GM12878 (cell line): ENCODE measurements at regions not wholly inside any gene's neighbourhood (a gene's known extent, or its start where the extent isn't known, plus 50 kb on each side); places are given as distances from the start of the nearest gene placed in this dataset.

Source experiments
- ATAC-seq: fragments of 200-7000 bp; cut with Tn5 transposase; 3 replicates; pipeline ENCODE4 v1.9.1; 2020; ENCODE audit warnings: mild to moderate bottlenecking, moderate library complexity
- BruUV-seq: library from RNA; stranded (reverse); fragments of 400-500 nt; replicated peaks from 2 replicates; lab custom pipeline; 2021; lab: Mats Ljungman, UMichigan
- CTCF ChIA-PET: fragments of 300-600 bp; sonication (Branson Sonifier 250); formaldehyde crosslinking; extraction: SDS; loops from one replicate; lab custom pipeline; 2021; ENCODE audit warnings: inconsistent platforms; lab: Yijun Ruan, JAX
- POLR2A ChIA-PET: fragments of 350-600 bp; formaldehyde crosslinking; extraction: SDS; loops from one replicate; lab custom pipeline; 2021; ENCODE audit warnings: inconsistent platforms; lab: Charles Lee
- RAD21 ChIA-PET: fragments of 300-600 bp; sonication (Branson Sonifier 250); formaldehyde crosslinking; loops from one replicate; lab custom pipeline; 2023; ENCODE audit warnings: antibody characterized with exemption; ENCODE audit not compliant: unreplicated experiment; lab: Charles Lee
- SMC1A ChIA-PET: fragments of 300-600 bp; sonication (Branson Sonifier 250); formaldehyde crosslinking; loops from one replicate; lab custom pipeline; 2023; ENCODE audit not compliant: unreplicated experiment, uncharacterized antibody; lab: Charles Lee
- DNase-seq: peaks from one replicate; pipeline ENCODE4 v3.0.0-alpha.2; 2011; ENCODE audit warnings: low read depth, low spot score
- FAIRE-seq: peaks from 3 replicates; lab custom pipeline; 2011; peaks lifted over from hg19 to GRCh38; lab: Jason Lieb, UNC
- H2AFZ ChIP-seq: 2 replicates; pipeline ENCODE4 v1.6.0; 2011; ENCODE audit warnings: low read depth, low read length, control low read depth; ENCODE audit not compliant: control insufficient read depth
- H3K27ac ChIP-seq: 2 replicates; pipeline ENCODE4 v1.5.1; 2011; ENCODE audit warnings: control low read depth; ENCODE audit not compliant: control insufficient read depth, insufficient read depth
- H3K27me3 ChIP-seq, 2 experiments: replicated peaks in 1 of 2; 2 replicates each; pipeline versions ENCODE4 v1.6.0 to v1.6.1; 2011; ENCODE audit warnings: low read length in 1 of 2; ENCODE audit not compliant: control insufficient read depth in 2 of 2, insufficient read depth in 2 of 2
- H3K36me3 ChIP-seq, 2 experiments: 2 replicates each; pipeline ENCODE4 v1.5.1; 2011; ENCODE audit warnings: low read length in 1 of 2; ENCODE audit not compliant: control insufficient read depth in 2 of 2, insufficient read depth in 2 of 2
- H3K4me1 ChIP-seq: 2 replicates; pipeline ENCODE4 v1.6.1; 2011; ENCODE audit warnings: mild to moderate bottlenecking, low read length, moderate library complexity, mixed read lengths; ENCODE audit not compliant: control insufficient read depth, insufficient read depth
- H3K4me2 ChIP-seq: 2 replicates; pipeline ENCODE4 v1.6.0; 2011; ENCODE audit warnings: control low read depth; ENCODE audit not compliant: control insufficient read depth, insufficient read depth
- H3K4me3 ChIP-seq: fragments of 200-600 bp; sonication (generic); 2 replicates; pipeline ENCODE4 v1.5.1; 2016
- H3K79me2 ChIP-seq: 2 replicates; pipeline ENCODE4 v1.6.0; 2011; ENCODE audit warnings: low read length; ENCODE audit not compliant: control insufficient read depth, insufficient read depth
- H3K9ac ChIP-seq: 2 replicates; pipeline ENCODE4 v1.8.0; 2011; ENCODE audit warnings: low read length, control low read depth, mixed read lengths; ENCODE audit not compliant: control insufficient read depth, insufficient read depth
- H3K9me3 ChIP-seq: replicated peaks from 3 replicates; pipeline ENCODE4 v1.5.1; 2011; ENCODE audit warnings: mild to moderate bottlenecking, low read length; ENCODE audit not compliant: control insufficient read depth, insufficient read depth
- H4K20me1 ChIP-seq: 2 replicates; pipeline ENCODE4 v1.6.0; 2011; ENCODE audit not compliant: control insufficient read depth, insufficient read depth
- CBX3 ChIP-seq: fragments of 200-600 bp; sonication (generic); IDR thresholded peaks from 2 replicates; pipeline ENCODE4 v1.6.1; 2016; ENCODE audit warnings: low read depth, borderline replicate concordance
- EED ChIP-seq: sonication (generic); IDR thresholded peaks from 2 replicates; pipeline ENCODE4 v1.6.1; 2016; ENCODE audit warnings: antibody characterized with exemption, low read depth
- FOXM1 ChIP-seq: IDR thresholded peaks from 2 replicates; pipeline ENCODE4 v1.6.1; 2012; ENCODE audit warnings: low read depth, mild to moderate bottlenecking, inconsistent platforms, low read length, moderate library complexity
- KAT2A ChIP-seq: conservative IDR thresholded peaks from 2 replicates; pipeline ENCODE4 v1.6.1; 2011; ENCODE audit warnings: low read depth, low read length; ENCODE audit not compliant: control insufficient read depth
- MYC ChIP-seq: IDR thresholded peaks from 2 replicates; pipeline ENCODE4 v1.6.1; 2011; ENCODE audit warnings: mild to moderate bottlenecking, low read length, moderate library complexity, inconsistent platforms; ENCODE audit not compliant: insufficient read depth, insufficient replicate concordance, insufficient read length, severe bottlenecking
- NFYA ChIP-seq: IDR thresholded peaks from 2 replicates; pipeline ENCODE4 v1.6.1; 2011; ENCODE audit warnings: low read depth, mild to moderate bottlenecking, low read length, improper control_type of control experiment, borderline replicate concordance
- NR2C1 ChIP-seq: fragments of 450-650 bp; IDR thresholded peaks from 2 replicates; pipeline ENCODE4 v1.6.1; 2017; ENCODE audit warnings: antibody characterized with exemption, mild to moderate bottlenecking, moderate library complexity
- PAX5 ChIP-seq: IDR thresholded peaks from 2 replicates; pipeline ENCODE4 v1.6.1; 2011; ENCODE audit warnings: low read depth, low read length, borderline replicate concordance
- POU2F2 ChIP-seq: IDR thresholded peaks from 3 replicates; pipeline ENCODE4 v1.6.1; 2011; ENCODE audit warnings: low read depth, mild to moderate bottlenecking, low read length, borderline replicate concordance
- RFX5 ChIP-seq: IDR thresholded peaks from 2 replicates; pipeline ENCODE4 v1.6.1; 2011; ENCODE audit warnings: low read depth, low read length, improper control_type of control experiment
- RUNX3 ChIP-seq: IDR thresholded peaks from 2 replicates; pipeline ENCODE4 v1.6.1; 2012; ENCODE audit warnings: low read length, inconsistent platforms
- TCF3 ChIP-seq: IDR thresholded peaks from 2 replicates; pipeline ENCODE4 v1.6.1; 2012; ENCODE audit warnings: low read depth, mild to moderate bottlenecking, low read length, borderline replicate concordance; ENCODE audit not compliant: insufficient read depth
- YY1 ChIP-seq: IDR thresholded peaks from 2 replicates; pipeline ENCODE4 v1.6.1; 2011; ENCODE audit warnings: low read depth, mild to moderate bottlenecking, low read length
- ZBED1 ChIP-seq: IDR thresholded peaks from 2 replicates; pipeline ENCODE4 v1.6.1; 2016; ENCODE audit warnings: borderline replicate concordance
- ZNF274 ChIP-seq: IDR thresholded peaks from one replicate; pipeline ENCODE4 v1.8.0; 2011; ENCODE audit not compliant: insufficient read length, insufficient read depth
- WGBS: methylation state at CpG from one replicate; pipeline ENCODE4 v1.1.6; 2016; ENCODE audit warnings: low lambda C conversion rate; ENCODE audit not compliant: insufficient replicate concordance, insufficient coverage; ENCODE audit errors: missing lambda C conversion rate; 5-methylcytosine and 5-hydroxymethylcytosine counted together
- in situ Hi-C: fragments of 300-500 bp; cut with MboI; formaldehyde crosslinking; loops from 9 replicates; pipeline ENCODE4 v1.14.3; 2018; ENCODE audit warnings: mixed read lengths
- intact Hi-C: fragments of 100-400 bp; cut with micrococcal nuclease; formaldehyde crosslinking; loops from one replicate; pipeline ENCODE4 v1.14.2; 2022; ENCODE audit not compliant: unreplicated experiment
- TF ChIP-seq, protein P1 (sequence below): fragments of 450-650 bp; conservative IDR thresholded peaks from 2 replicates; pipeline ENCODE4 v1.6.1; 2017; ENCODE audit warnings: mild to moderate bottlenecking, moderate library complexity
- TF ChIP-seq, protein P2 (sequence below): IDR thresholded peaks from 2 replicates; pipeline ENCODE4 v1.6.1; 2011; ENCODE audit warnings: low read depth, low read length, improper control_type of control experiment, borderline replicate concordance
- TF ChIP-seq, protein P3 (sequence below): fragments of 450-650 bp; IDR thresholded peaks from 2 replicates; pipeline ENCODE4 v1.6.1; 2017; ENCODE audit warnings: borderline replicate concordance

DNA sequence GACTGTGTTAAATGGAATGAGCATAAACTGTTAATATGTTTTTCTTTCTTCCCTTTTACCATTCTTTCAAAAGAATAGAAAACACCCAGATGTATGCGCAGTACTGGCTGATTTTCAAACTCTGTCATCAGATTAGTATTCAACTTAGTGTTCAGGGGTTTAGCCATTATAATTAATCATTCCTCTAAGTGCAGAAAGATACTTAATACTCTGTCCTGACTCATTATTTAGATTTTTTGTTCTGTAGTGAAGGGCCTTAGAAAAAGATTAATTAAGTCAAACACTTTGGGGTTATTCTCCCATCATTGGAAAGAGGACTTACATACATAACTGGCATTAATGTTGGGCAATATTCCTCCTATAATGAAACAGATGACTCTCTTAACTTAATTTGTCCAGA lies 1316.7 kb upstream of the SLC10A2 start:
- in situ Hi-C loops, result no loop called here

DNA sequence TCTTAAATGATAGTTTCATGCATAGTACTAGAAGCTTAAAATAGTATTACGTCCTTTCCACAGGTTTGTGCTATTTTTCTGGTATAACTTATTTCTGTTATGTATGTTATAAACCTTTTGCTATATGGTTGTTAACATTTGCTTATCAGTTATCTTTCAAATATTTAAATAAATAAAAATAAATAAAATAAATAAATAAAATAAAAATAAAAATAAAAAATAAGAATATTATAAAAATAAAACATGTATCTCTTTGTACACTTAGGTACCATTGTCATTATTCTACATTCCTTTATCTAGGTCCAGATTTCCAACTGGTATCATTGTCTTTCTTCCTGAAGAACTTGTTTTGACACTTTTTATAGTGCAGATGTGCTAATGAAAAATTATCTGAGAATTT lies 1310.4 kb upstream of the SLC10A2 start:
- H3K79me2 ChIP-seq, result no peaks in the 10 kb centered on the region
- no peak overlapping the region for H3K27ac ChIP-seq
- CTCF ChIA-PET, result no interaction called here
- no peak overlapping the region for H2AFZ ChIP-seq
- 39% methylated on average over 1 of the region's 1 CpG for WGBS
- in situ Hi-C loops (no loop called here), intact Hi-C loops (no loop called here)
- no peak overlapping the region for H3K9ac ChIP-seq
- no peaks in the 10 kb centered on the region for H3K4me1 ChIP-seq
- no peak for TF ChIP-seq EED
- TF ChIP-seq, protein P1, sequence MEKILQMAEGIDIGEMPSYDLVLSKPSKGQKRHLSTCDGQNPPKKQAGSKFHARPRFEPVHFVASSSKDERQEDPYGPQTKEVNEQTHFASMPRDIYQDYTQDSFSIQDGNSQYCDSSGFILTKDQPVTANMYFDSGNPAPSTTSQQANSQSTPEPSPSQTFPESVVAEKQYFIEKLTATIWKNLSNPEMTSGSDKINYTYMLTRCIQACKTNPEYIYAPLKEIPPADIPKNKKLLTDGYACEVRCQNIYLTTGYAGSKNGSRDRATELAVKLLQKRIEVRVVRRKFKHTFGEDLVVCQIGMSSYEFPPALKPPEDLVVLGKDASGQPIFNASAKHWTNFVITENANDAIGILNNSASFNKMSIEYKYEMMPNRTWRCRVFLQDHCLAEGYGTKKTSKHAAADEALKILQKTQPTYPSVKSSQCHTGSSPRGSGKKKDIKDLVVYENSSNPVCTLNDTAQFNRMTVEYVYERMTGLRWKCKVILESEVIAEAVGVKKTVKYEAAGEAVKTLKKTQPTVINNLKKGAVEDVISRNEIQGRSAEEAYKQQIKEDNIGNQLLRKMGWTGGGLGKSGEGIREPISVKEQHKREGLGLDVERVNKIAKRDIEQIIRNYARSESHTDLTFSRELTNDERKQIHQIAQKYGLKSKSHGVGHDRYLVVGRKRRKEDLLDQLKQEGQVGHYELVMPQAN, result no peak
- TF ChIP-seq CBX3, result no peak
- TF ChIP-seq, protein P2, sequence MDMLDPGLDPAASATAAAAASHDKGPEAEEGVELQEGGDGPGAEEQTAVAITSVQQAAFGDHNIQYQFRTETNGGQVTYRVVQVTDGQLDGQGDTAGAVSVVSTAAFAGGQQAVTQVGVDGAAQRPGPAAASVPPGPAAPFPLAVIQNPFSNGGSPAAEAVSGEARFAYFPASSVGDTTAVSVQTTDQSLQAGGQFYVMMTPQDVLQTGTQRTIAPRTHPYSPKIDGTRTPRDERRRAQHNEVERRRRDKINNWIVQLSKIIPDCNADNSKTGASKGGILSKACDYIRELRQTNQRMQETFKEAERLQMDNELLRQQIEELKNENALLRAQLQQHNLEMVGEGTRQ, result no peak
- TF ChIP-seq FOXM1, result no peak
- no peak for TF ChIP-seq YY1
- no peak for TF ChIP-seq MYC
- TF ChIP-seq, protein P3, sequence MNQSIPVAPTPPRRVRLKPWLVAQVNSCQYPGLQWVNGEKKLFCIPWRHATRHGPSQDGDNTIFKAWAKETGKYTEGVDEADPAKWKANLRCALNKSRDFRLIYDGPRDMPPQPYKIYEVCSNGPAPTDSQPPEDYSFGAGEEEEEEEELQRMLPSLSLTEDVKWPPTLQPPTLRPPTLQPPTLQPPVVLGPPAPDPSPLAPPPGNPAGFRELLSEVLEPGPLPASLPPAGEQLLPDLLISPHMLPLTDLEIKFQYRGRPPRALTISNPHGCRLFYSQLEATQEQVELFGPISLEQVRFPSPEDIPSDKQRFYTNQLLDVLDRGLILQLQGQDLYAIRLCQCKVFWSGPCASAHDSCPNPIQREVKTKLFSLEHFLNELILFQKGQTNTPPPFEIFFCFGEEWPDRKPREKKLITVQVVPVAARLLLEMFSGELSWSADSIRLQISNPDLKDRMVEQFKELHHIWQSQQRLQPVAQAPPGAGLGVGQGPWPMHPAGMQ, result no peak
- no peak for TF ChIP-seq RFX5
- no peak for TF ChIP-seq ZNF274
- no peak for TF ChIP-seq POU2F2
- no peaks in the 10 kb centered on the region for H3K36me3 ChIP-seq
- SMC1A ChIA-PET, result no interaction called here
- no peaks in the 10 kb centered on the region for H3K9me3 ChIP-seq
- no peaks in the 10 kb centered on the region for H4K20me1 ChIP-seq
- POLR2A ChIA-PET, result no interaction called here
- RAD21 ChIA-PET, result no interaction called here
- BruUV-seq, result no TSS peak
- no peak overlapping the region for H3K4me3 ChIP-seq
- DNase-seq (no peak), ATAC-seq (no peak), FAIRE-seq (no peak)
- H3K4me2 ChIP-seq, result no peak overlapping the region
- H3K27me3 ChIP-seq, result no peaks in the 10 kb centered on the region

More for the DNA sequence above, 1316.7 kb upstream of the SLC10A2 start:
- Histone ChIP-seq H3K4me1 (no peaks in the 10 kb centered on the region), H3K27ac (no peak overlapping the region), H3K4me3 (no peak overlapping the region), H3K27me3 (no peaks in the 10 kb centered on the region), H3K36me3 (no peaks in the 10 kb centered on the region), H3K79me2 (no peaks in the 10 kb centered on the region), H4K20me1 (no peaks in the 10 kb centered on the region), H3K9ac (no peak overlapping the region), H2AFZ (no peak overlapping the region), H3K4me2 (no peak overlapping the region), H3K9me3 (no peaks in the 10 kb centered on the region)
- CTCF ChIA-PET, result no interaction called here
- FAIRE-seq (no peak), ATAC-seq (no peak), DNase-seq (no peak)
- RAD21 ChIA-PET, result no interaction called here
- TF ChIP-seq TCF3 (no peak), RUNX3 (no peak), KAT2A (no peak), NFYA (no peak), ZBED1 (no peak), PAX5 (no peak), NR2C1 (no peak)
- no TSS peak for BruUV-seq
- WGBS, result 100% methylated on average over 1 of the region's 1 CpG
- intact Hi-C loops, result no loop called here
- SMC1A ChIA-PET, result no interaction called here
- POLR2A ChIA-PET, result no interaction called here
